ENCODE measurements at regions not wholly inside any gene's neighbourhood (a gene's known extent, or its start where the extent isn't known, plus 50 kb on each side); places are given as distances from the start of the nearest gene placed in this dataset.
"Not testable (repeated sequence)": the region's sequence is repeated elsewhere in the genome, so short reads cannot be mapped to it uniquely, and the experiment has no call there.

GRCh38 chr5:119895066-119895465 lies 265.7 kb downstream of the FAM170A start:
- no peak for DNase-seq (ENCODE audit: low spot score)

- no peak for DNase-seq (ENCODE audit: low spot score)
These were observed 267.6 kb downstream of the FAM170A start for GRCh38 chr5:119896826-119897536.

DNA sequence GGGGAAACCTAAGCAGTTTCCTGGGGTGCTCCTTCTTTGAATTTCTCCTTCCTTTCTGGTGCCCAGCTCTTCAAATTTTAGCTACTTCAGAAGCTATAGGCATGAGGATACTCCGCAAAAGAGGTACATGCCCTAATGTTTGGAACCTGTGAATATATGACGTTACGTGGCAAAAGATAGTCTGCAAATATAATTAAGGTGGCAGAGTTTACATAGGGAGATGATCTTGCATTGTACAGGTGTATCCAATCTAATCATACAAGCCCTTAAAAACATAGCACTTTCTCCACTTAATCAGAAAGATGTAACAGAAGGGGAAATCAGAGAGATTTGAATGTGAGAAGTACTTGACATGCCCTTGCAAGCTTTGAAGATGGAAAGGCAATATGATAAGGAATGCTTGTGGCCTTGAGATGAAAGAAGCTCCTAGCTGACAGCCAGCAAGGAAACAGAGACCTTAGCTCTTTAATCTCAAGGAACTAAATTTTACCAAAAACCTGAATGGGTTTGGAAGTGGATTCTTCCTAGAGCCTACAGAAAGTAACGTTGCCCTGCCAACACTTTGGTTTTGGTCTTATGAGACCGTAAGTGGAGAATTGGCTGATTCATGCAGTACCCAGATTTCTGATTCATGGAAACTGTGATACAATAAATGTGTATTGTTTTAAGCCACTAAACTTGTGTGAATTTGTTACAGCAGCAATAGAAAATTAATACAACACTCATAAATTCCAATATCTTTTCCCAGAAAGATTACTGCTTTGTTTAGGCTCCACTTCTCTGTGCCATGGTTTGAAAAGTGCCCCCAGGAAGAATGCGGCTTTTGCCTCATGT lies 268.4 kb downstream of the FAM170A start:
- no peak for DNase-seq (ENCODE audit: low spot score)

- no peak for DNase-seq (ENCODE audit: low spot score)
These were observed 270.6 kb downstream of the FAM170A start for GRCh38 chr5:119899981-119900380.

DNA sequence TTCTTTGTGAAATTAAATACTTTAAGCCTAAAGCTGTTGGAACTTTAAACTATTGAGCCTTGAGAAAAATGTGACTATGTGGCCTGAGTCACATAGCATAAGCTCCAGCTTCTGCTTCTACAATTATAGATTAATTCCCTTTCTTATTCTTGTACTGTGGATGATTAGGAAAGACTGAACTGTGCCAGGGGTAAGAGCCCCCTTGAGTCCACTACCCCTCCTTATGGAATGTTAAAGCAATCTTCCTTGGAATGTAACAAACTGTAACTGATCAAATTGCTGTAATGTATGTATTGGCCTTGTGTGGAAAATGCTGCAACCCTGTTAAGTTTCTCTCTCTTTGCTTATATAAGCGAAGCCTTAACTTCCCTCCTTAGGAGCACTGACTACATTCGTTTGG lies 273.2 kb downstream of the FAM170A start:
- DNase-seq (ENCODE audit: low spot score): no peak

DNA sequence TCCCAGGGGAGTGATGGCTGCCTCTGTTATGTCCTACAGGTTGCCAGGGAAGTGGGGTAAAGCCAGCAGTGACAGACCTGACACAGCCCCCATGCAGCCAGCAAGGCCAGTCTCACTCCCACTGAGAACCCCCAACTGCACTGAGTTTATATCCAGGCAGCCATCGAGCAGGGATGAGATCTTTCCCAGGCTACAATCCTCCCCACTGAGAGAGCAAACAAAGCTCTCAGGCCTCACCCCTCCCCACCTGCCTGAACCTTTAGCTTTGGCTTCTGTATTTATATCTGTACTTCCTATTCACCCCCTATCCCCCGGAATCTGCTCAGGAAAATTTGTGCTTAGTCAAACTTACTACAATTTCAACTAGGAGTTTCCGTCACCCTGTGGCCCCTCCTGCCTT lies 284.1 kb downstream of the FAM170A start:
- no peak for DNase-seq (ENCODE audit: low spot score)

DNA sequence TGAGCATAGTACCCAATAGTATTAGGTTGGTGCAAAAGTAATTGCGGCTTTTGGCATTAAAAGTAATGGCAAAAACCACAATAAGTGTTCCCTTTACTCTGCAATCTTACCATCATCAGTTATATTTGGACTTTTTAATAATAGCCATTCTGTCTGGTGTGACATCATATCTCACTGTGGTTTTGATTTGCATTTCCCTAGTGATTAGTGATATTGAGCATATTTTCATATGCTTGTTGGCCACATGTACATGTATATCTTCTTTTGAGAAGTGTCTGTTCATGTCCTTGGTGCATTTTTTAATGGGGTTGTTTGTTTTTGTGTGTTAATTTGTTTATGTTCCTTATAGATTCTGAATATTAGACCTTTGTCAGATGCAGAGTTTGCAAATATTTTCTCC lies 289.9 kb downstream of the FAM170A start:
- no peak for DNase-seq (ENCODE audit: low spot score)

DNA sequence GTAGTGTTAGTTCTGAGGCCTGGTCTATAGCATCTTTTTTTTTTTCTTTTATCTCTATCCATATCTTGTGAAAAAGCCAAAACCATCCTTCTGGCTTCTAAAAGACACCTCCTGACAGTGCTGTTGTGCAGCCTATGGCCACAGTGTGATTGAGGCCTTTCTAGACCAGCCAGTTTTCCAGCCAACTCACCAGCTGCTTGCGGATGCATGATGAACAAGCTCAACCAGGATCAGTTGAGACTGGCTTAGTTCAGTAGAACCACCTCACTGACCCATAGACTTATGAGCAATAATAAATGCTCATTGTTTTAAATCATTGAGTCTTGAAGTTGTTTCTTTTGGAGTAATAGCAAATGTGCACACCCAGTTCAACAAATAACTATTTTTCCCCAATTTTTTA lies 296.9 kb downstream of the FAM170A start:
- DNase-seq (ENCODE audit: low spot score): no peak

DNA sequence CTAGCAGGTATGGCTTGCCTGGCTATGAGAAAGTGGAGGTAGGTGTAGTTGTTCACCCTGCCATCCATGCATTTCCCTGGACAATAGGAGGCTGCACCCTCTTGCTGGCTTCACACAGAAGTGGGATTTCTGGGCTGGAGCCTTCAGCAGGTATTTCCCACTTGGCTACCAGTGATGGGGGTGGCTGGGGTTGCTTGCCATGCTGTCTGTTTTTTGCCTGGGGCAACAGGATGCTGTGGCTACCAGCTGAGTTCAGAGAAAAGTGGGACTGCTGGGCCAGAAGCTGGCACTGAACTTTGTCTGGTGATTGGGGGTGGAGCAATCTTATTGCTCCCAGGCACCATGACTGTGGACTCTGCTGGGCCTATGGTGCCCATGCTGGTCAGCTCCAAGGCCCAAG lies 299.6 kb downstream of the FAM170A start:
- no peak for DNase-seq (ENCODE audit: low spot score)

DNA sequence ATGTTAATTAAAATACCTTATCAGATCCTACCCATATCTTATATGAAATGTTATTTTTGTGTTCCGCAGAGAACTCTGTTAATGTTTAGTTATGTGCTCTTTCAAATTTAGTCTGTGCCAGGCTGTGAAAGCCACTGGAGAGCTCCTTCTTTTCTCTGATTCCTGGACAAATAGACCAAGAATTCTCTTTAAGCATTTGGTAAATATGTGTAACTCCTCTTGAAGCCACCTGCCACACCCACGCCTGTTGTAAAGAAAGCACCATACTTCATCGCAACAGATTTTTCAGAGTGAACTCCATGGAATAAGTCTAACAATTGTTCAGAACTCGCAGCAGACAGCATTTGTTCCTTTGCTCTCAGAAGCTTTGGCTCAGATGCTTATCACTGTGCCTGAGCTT lies 301.1 kb downstream of the FAM170A start:
- DNase-seq (ENCODE audit: low spot score): no peak

- DNase-seq (ENCODE audit: low spot score): no peak
These were observed 313.8 kb downstream of the FAM170A start for GRCh38 chr5:119943148-119943547.

DNA sequence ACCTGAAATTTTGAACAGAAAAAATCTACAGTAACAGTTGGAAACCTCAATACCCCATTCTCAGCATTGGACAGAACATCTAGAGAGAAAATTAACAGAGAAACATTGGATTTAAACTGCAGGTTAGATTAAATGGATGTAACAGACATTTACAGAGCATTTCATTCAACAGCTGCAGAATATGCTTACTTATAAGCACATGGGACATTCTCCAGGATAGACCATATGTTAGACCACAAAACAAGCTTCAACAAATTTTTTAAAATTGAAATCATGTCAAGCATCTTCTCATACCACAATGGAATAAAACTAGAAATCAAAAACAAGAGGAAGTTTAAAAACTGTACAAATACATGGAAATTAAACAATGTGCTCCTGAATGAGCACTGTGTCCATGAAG lies 316.3 kb downstream of the FAM170A start:
- no peak for DNase-seq (ENCODE audit: low spot score)

- no peak for DNase-seq (ENCODE audit: low spot score)
These were observed 318.8 kb downstream of the FAM170A start for GRCh38 chr5:119948162-119948561.

DNA sequence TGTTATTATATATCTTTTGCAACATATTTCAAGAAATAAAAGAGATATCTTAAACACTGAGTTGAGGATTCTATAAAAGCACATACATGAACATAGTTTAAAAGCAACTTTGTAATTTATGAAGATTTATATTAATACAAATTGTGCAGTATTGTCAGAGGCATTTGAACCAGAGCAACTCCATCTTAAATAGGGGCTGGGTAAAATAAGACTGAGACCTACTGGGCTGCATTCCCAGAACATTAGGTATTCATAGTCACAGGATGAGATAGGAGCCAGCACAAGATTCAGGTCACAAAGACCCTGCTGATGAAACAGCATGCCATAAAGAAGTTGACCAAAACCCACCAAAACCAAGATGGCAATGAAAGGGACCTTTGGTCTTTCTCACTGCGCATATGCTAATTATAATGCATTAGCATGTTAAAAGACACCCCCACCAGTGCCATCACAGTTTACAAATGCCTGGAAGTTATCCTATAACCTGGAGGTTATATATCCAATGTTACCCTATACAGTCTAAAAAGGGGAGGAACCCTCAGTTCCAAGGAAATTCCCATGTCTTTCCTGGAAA lies 320.2 kb downstream of the FAM170A start:
- DNase-seq (ENCODE audit: low spot score): no peak

GRCh38 chr5:119951330-119951934 lies 322.1 kb downstream of the FAM170A start:
- DNase-seq (ENCODE audit: low spot score): no peak

DNA sequence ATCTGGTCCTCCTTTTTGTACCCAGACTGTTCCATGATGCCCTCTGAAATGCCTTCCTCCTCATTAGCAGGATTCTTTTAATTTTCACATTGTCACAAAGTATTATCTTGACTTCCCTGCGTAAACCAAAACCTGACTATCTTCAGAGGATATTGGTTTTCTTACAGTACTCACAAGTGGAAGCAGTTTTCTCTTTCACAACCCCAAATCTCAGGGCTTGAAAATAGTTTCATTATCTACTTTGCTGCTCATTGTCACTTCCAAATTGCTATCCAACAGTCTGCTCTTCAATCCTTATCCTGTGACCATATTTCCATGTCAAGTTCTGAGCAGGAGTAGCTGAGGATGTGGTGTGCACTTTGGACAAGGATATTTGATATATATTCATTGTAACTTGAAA lies 324.1 kb downstream of the FAM170A start:
- DNase-seq (ENCODE audit: low spot score): no peak

DNA sequence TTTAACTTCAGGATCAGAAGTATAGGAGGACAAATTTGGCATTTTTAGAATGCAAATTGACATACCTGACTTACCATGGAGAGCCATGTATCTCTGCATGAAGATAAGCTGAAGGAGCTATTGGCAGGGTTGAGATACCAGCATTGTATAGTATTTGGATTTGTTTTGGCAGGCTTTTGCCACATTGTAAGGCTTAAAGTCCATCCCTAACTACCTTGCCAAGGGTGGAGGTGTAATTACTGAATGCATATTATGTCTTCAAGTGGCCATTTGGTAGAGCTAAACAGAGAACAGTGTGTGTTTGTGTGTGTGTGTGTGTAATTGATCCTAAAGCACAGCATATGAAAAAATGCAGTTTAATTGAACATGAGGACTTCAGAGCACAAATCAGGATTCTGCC lies 324.7 kb downstream of the FAM170A start:
- no peak for DNase-seq (ENCODE audit: low spot score)

DNA sequence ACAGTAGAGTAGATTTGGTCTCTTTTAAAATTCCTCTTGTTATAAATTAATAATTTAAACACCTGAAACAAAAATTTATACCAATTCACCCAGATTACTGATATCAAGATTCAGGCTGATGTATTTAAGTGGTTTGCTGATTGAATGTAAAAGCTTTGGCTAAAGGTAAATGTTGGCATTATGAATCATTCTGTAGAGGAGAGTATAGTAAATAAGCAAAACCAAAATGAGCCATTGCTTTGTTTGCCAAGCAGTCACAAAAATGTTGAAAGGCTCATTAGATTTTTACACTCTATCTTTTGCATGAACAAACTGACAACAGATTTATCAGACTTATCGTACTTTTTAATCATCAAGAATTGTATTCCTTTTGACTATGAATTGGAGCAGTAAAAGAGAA lies 332.6 kb downstream of the FAM170A start:
- DNase-seq (ENCODE audit: low spot score): no peak

DNA sequence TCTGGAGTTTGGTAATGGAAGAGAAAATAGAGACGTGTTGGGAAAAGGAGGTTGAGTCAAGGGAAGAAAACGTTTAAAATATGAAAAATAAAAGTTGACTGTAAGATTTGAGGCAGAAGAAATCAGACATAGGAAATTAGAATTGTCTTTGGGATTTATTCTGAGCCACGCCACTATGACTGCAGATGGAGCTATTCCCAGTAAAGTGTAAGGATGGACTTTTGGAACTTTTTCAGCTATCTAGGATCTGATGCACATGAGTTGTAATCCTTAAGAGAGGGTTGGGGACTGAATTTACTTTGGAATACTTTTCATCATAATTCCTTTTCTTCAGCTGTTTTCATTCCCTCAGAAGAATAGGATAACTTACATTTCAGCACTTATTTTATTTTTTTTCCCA lies 336.7 kb downstream of the FAM170A start:
- no peak for DNase-seq (ENCODE audit: low spot score)

DNA sequence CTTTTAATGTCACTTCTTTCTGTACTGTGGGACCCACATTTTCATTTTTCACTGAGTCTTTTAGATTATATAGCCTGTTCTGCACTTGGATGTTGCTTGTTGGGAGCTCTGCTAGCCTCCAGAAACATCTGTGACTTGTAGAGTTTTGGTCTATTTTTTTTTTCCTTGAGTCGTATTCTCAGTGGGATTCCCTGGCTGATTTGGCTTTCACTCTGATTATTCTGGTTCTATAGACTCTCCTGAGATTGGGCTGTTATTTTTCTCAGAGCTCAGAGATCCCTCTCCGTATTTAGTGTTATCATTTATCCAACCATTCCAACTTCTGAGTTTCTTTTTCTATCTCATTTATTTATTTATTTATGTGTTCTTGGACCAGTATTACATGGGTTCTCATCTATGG lies 339.3 kb downstream of the FAM170A start:
- no peak for DNase-seq (ENCODE audit: low spot score)

- DNase-seq (ENCODE audit: low spot score): not testable (repeated sequence)
These were observed 357.7 kb downstream of the FAM170A start for GRCh38 chr5:119987077-119987476.

GRCh38 chr5:119991625-119992024 lies 362.3 kb downstream of the FAM170A start:
- DNase-seq (ENCODE audit: low spot score): no peak

GRCh38 chr5:119996128-119996527 lies 366.8 kb downstream of the FAM170A start:
- no peak for DNase-seq (ENCODE audit: low spot score)
